Stimulated activated CD4-positive, alpha-beta T cell treated with anti-CD3 and anti-CD28 coated beads, Interleukin-15, amount 100 ng/mL, for 24 hours (primary cell): ENCODE measurements at regions not wholly inside any gene's neighbourhood (a gene's known extent, or its start where the extent isn't known, plus 50 kb on each side); places are given as distances from the start of the nearest gene placed in this dataset.

Experiments used
- DNase-seq: peaks from one replicate; pipeline ENCODE4 v3.0.0-alpha.2; 2020

- no peak for DNase-seq
Measured at GRCh38 chr16:55938126-55938525, 63.0 kb upstream of the CES5A start.

- no peak for DNase-seq
Measured at GRCh38 chr16:55933038-55933437, 57.9 kb upstream of the CES5A start.

DNA sequence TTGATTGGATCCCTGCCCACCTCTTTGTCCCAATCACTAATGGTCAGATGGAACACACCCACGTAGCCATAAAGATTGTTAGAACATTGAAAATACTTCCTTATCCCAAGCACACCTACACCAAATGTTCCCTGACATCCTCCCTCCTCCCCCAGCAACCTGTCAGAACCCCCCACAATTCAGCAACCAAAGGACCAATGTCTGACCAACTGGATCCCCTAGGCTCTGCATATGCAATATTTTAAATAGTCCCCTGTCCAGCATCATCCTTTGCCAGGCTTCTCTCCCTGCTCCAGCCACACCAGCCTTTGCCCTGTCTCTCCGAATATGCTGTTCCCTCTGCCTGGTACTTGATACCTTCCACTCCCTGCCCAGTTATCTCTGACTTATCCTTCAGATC lies 54.9 kb upstream of the CES5A start:
- no peak for DNase-seq

- no peak for DNase-seq
Measured at GRCh38 chr16:55929181-55929580, 54.0 kb upstream of the CES5A start.

DNA sequence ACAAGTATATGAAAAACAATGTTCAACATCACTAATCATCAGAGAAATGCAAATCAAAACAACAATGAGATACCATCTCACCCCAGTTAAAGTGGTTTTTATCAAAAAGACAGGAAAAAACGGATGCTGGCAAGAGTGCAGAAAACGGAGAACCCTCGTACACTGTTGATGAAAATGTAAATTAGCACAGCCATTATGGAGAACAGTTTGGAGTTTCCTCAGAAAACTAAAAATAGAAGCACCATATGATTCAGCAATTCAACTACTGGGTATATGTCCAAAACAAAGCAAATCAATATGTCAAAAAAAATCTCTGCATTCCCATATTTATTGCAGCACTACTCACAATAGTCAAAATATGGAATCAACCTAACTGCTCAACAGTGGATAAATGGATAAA lies 50.1 kb upstream of the CES5A start:
- no peak for DNase-seq
